ENCODE measurements at regions not wholly inside any gene's neighbourhood (a gene's known extent, or its start where the extent isn't known, plus 50 kb on each side); places are given as distances from the start of the nearest gene placed in this dataset.

DNA sequence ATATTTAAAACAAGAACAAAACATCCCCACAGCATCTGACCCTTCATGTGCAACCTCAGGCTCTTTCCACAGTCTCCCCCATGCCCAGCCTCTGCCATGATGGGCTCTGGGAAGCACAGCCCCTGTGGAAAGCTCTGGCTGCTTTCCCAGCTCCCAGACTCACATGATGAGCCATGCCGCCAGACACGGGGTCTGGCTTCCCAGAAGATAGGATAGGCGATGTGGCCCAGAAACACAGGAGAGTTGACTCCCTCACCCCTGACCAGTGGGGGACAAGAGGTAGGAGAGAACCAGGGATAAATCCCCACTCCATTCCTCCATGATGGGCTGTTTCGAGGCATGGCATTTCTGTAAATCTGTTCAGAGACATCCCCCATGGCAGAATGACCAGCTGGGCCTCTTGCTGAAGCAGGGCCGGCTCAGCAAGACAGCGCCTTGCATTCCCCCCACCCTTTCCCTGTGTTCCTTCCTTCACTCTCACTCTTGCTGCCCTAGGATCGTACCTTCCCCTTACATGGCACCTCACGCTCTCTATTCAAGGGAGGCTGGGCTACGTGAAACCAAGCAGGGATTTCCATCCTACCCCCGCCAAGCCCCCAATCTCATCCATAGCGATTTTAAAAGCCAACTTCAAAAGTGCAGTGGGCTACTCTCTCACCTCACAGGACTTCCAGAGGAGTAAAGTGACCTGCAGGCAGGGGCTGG lies 192.4 kb downstream of the ABHD5 start:
- Histone ChIP-seq H3K9me3 (ENCODE audit: control insufficient read depth, insufficient read depth, low read length) (no peaks in the 10 kb centered on the region), H3K27me3 (ENCODE audit: control insufficient read depth, insufficient read depth, low read length) (no peaks in the 10 kb centered on the region), H3K4me3 (ENCODE audit: low read length) (no peak overlapping the region), H3K4me1 (ENCODE audit: control insufficient read depth, insufficient read depth, low read length) (no peaks in the 10 kb centered on the region), H3K36me3 (ENCODE audit: control insufficient read depth, insufficient read depth, low read length) (no peaks in the 10 kb centered on the region), H3K27ac (ENCODE audit: low read length) (no peak overlapping the region)
- Mint-ChIP-seq H3K27ac (no peak overlapping the region), H3K9me3 (no peaks in the 10 kb centered on the region), H3K36me3 (no peaks in the 10 kb centered on the region), H3K4me1 (no peaks in the 10 kb centered on the region), H3K27me3 (ENCODE audit: low read depth in 2 of 2) (peaks cover 3 to 14% of the 10 kb centered on the region in 2 donors), H3K4me3 (no peak overlapping the region)
- WGBS (ENCODE audit: insufficient coverage): 92% methylated on average over 11 of the region's 11 CpGs
- intact Hi-C loops (cut with micrococcal nuclease): no loop called here
- DNase-seq: no peak
- TF ChIP-seq, protein P1, sequence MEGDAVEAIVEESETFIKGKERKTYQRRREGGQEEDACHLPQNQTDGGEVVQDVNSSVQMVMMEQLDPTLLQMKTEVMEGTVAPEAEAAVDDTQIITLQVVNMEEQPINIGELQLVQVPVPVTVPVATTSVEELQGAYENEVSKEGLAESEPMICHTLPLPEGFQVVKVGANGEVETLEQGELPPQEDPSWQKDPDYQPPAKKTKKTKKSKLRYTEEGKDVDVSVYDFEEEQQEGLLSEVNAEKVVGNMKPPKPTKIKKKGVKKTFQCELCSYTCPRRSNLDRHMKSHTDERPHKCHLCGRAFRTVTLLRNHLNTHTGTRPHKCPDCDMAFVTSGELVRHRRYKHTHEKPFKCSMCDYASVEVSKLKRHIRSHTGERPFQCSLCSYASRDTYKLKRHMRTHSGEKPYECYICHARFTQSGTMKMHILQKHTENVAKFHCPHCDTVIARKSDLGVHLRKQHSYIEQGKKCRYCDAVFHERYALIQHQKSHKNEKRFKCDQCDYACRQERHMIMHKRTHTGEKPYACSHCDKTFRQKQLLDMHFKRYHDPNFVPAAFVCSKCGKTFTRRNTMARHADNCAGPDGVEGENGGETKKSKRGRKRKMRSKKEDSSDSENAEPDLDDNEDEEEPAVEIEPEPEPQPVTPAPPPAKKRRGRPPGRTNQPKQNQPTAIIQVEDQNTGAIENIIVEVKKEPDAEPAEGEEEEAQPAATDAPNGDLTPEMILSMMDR (IDR thresholded peaks at IDR 0.05): no peak
- no peak for ATAC-seq

DNA sequence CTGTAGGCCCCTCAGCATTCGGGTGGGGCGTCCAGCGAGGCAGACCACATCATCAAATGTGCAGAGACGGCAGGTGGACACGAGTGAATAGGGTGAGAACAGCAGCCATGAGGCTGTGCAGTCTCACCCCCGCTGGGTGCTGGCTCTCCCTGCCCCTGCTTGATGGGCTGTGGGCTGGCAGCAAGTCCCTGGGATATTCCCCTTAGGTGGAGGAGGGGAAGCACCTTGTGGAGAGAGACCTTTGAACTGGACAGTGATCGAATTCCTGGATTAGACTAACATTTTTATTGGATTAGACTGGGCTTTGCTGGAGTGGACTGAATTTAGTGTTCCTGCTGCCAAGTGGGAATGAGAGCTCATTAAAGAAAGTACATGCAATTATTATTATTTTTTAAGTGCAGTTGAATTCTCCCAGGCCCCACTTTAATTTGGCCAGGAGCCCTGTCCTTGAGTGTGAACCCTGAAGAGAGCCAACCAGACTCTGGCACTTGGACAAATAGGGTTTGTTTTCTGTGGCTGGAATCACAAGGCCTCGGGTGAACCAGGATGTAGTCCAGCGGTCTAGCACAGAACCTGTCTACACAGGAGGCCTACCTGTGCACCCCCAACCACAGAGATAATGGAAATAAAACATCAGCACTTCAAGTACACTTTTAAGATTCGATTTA lies 193.1 kb downstream of the ABHD5 start:
- Histone ChIP-seq H3K9me3 (ENCODE audit: control insufficient read depth, insufficient read depth, low read length) (no peaks in the 10 kb centered on the region), H3K27ac (ENCODE audit: low read length) (no peak overlapping the region), H3K4me1 (ENCODE audit: control insufficient read depth, insufficient read depth, low read length) (no peaks in the 10 kb centered on the region), H3K36me3 (ENCODE audit: control insufficient read depth, insufficient read depth, low read length) (no peaks in the 10 kb centered on the region), H3K4me3 (ENCODE audit: low read length) (no peak overlapping the region), H3K27me3 (ENCODE audit: control insufficient read depth, insufficient read depth, low read length) (no peaks in the 10 kb centered on the region)
- Mint-ChIP-seq H3K4me1 (no peaks in the 10 kb centered on the region), H3K36me3 (no peaks in the 10 kb centered on the region), H3K27ac (no peak overlapping the region), H3K9me3 (no peaks in the 10 kb centered on the region), H3K27me3 (ENCODE audit: low read depth in 2 of 2) (peaks cover 3 to 12% of the 10 kb centered on the region in 2 donors), H3K4me3 (no peak overlapping the region)
- intact Hi-C loops (cut with micrococcal nuclease): no loop called here
- TF ChIP-seq, protein P1 (IDR thresholded peaks at IDR 0.05): no peak
- 87% methylated on average over 10 of the region's 10 CpGs for WGBS (ENCODE audit: insufficient coverage)
- DNase-seq (no peak), ATAC-seq (no peak)

- WGBS (ENCODE audit: insufficient coverage): 86% methylated on average over 7 of the region's 7 CpGs
- TF ChIP-seq, protein P1 (IDR thresholded peaks at IDR 0.05): no peak
Measured at GRCh38 chr3:43884581-43884980, 193.8 kb downstream of the ABHD5 start.

More at GRCh38 chr3:43884581-43884980, 193.8 kb downstream of the ABHD5 start:
- Histone ChIP-seq H3K36me3 (ENCODE audit: control insufficient read depth, insufficient read depth, low read length) (no peaks in the 10 kb centered on the region), H3K9me3 (ENCODE audit: control insufficient read depth, insufficient read depth, low read length) (no peaks in the 10 kb centered on the region), H3K4me1 (ENCODE audit: control insufficient read depth, insufficient read depth, low read length) (no peaks in the 10 kb centered on the region), H3K27ac (ENCODE audit: low read length) (no peak overlapping the region), H3K4me3 (ENCODE audit: low read length) (no peak overlapping the region), H3K27me3 (ENCODE audit: control insufficient read depth, insufficient read depth, low read length) (no peaks in the 10 kb centered on the region)
- Mint-ChIP-seq H3K9me3 (no peaks in the 10 kb centered on the region), H3K4me3 (no peak overlapping the region), H3K27me3 (ENCODE audit: low read depth in 2 of 2) (peaks cover 6 to 10% of the 10 kb centered on the region in 2 donors), H3K36me3 (no peaks in the 10 kb centered on the region), H3K4me1 (no peaks in the 10 kb centered on the region), H3K27ac (no peak overlapping the region)
- intact Hi-C loops (cut with micrococcal nuclease): no loop called here
- ATAC-seq (no peak), DNase-seq (no peak)
